GM10847 (cell line): ENCODE measurements at regions not wholly inside any gene's neighbourhood (a gene's known extent, or its start where the extent isn't known, plus 50 kb on each side); places are given as distances from the start of the nearest gene placed in this dataset.

Experiments used
- POLR2A ChIP-seq: IDR thresholded peaks from 2 replicates; pipeline ENCODE4 v1.6.1; 2011; ENCODE audit not compliant: insufficient read length; ENCODE audit errors: extremely low read depth

GRCh38 chr5:56650386-56650785, 165.0 kb upstream of the MAP3K1 start:
- no peak for TF ChIP-seq POLR2A

- no peak for TF ChIP-seq POLR2A
Observed at GRCh38 chr5:56649569-56649968, 165.8 kb upstream of the MAP3K1 start.

GRCh38 chr5:56648460-56649034, 166.8 kb upstream of the MAP3K1 start:
- TF ChIP-seq POLR2A: no peak

GRCh38 chr5:56647099-56647850, 168.1 kb upstream of the MAP3K1 start:
- TF ChIP-seq POLR2A: no peak

DNA sequence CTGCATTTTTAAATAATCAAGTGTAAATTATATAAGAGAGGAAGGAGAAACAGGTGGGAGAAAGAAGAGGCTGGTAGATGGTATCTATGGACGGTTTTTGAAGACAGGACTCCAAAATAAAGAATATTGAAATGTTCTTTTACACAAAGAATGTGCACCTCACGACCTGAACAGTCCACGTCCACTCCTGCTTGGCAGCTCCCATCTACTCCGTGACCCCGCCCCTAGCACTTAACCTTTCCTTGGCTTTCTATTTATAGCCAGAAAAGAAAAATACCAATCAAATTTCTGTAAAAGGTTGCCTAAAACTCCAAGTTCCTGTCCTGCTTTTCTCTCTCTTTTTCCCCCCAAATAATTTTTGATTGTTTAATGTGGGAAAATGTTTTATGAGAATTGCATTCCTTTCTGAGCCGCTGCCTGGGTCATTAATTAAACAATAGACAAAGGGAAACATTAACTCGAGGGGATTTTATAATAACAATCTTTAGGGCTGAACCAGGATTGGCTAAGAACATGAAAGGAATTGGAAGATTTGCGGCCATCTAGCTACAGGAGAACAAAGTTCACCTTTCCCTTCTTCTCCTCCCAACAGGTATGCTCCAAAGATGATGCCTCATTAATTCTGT, 173.6 kb upstream of the MAP3K1 start:
- no peak for TF ChIP-seq POLR2A

DNA sequence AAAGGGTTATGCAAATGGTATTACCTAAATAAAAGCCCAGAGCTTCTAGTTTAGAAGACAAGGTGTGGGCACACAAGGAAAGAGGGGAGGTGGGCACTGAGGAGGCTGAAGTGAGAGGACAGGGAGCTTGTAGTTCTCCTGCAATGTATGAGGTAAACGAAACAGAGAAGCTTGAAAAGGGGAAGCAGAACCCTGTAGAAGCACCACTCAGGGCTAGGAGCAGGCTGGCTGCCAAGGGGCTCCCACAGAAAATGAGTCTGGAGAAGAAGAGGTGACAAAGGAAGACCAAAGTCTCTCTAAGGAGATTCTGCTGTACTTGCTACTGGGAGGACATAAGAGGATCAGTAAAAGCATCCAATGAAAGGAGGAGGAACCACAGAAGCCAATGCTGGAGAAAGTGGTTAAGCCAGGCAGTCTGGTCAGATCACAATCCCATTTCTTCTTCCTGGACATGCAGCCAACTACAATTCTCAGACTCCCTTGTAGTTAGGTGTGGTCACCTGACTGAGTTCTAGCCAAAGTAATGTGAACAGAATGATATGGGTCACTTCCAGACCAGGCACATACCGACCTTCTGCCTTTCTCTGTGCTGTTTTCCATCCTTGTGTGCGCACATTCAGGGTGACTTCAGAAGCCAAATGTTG, 174.5 kb upstream of the MAP3K1 start:
- TF ChIP-seq POLR2A: no peak

DNA sequence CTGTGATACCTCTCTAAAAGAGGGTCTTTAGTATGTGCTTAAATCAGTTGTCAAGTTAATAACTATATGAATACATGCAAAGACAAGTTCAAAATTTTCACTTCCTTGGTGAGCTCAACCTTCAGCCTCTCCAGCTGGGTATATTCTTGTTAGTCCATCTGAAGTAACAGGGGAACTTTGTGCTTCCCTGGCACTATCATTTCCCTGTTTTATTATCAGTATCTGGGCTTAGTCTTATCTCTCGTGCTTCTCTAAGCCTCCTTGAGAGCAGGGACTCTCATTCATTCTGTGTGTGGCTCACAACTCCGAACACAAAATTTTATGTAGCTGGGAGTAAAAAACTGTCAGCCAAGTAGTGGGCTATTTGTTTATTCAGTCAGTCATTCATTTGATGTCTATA, 175.9 kb upstream of the MAP3K1 start:
- TF ChIP-seq POLR2A: no peak

- TF ChIP-seq POLR2A: no peak
Observed at GRCh38 chr5:56638768-56639238, 176.5 kb upstream of the MAP3K1 start.

DNA sequence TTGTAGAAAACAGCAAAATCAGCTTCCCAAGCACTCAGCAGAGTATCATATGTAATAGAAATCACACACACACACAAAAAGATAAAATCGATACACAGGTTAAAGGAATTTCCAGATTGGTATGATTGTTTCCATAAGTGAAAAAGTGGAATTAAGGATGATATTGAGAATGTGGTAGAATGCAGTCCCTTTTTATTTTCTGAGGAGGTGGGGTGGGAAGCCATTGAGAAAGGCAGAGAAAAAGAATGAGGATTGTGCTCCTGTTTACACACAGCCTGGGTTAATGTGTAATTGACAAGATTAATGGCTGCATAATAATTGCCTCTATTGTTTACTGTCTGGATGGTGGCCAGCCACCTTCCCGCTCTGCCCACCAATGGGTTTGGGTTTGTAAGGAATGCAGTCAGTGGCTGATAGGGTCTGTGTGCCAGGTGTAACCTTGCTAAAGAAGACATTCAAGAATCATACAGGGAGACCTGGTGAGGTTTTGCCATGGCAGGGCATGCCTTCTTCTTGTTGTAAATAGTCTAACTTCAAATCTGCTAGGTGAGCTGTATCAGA, 177.2 kb upstream of the MAP3K1 start:
- TF ChIP-seq POLR2A: no peak

GRCh38 chr5:56637321-56637920, 177.9 kb upstream of the MAP3K1 start:
- no peak for TF ChIP-seq POLR2A

GRCh38 chr5:56633950-56634349, 181.4 kb upstream of the MAP3K1 start:
- no peak for TF ChIP-seq POLR2A

DNA sequence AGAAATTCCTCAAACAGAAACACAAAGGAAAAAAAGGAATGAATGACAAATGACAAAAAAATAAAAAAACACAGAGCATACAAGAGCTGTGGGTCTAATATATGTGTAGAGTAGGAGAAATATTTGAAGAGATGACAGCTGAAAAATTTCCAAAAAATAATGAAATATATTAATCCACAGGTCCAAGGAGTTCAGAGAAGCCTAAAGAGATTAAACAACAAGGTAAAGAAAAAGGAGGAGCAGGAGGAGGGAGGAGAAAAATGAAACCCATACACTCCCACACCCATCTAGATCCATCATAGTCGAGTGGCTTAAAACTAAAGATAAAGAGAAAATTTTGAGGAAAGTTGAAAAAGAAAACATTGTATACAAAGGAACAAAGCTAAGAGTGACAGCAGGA, 182.4 kb upstream of the MAP3K1 start:
- TF ChIP-seq POLR2A: no peak

DNA sequence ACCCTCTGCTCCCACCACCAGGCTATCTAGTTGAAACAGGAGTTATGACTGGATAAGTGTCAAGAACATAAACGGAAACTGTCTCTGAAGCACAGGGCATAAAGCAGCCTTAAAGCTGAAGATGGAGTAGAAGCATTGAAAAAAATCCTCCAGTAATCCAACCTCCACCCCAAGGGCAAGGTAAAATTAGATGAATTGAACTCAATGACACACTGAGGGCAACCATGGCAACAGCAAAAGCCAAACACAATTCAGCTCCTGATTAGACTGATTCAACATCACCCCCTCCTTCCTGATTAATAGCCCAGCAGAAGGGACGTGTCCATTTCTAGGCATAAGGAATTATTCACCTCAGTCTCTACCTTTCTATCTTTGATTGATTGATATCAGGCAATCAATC, 183.2 kb upstream of the MAP3K1 start:
- no peak for TF ChIP-seq POLR2A

DNA sequence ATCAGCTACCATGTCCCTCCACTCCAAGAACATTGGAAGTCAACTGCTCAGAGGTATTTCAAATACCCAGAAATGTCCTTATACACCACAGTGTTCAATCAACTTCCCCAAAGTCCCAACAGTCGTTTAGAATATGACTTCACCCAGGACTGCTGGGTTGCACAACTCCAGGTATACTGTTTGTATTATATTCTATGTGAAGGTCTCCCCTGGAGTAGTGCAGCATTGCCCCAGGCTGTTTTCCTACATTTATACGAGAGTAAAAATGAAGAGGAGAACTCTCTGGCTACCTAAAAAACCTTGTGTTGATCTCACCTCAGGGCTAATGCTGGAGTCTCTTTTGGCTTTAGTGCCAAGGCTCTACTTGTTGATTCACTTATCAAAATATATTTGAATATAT, 183.6 kb upstream of the MAP3K1 start:
- no peak for TF ChIP-seq POLR2A

GRCh38 chr5:56625541-56625940, 189.8 kb upstream of the MAP3K1 start:
- no peak for TF ChIP-seq POLR2A

GRCh38 chr5:56624751-56625150, 190.6 kb upstream of the MAP3K1 start:
- no peak for TF ChIP-seq POLR2A

DNA sequence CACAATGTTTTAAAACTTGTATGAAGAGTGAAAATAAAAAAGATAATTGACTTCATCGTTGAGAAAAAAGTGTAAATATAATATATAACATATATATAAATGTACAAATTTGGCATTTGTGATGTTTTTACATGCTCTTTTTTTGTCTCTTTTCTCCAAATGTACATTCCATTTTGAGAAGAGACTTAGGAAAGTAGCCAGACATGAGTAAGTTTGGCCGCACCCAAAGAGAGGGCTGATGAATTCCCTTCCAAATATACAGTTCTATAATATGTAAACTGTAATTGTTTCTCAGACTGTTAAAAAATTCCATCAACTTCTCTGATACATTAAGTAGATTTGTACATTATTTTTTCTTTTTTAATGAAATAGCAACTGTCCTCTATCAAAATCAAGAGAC, 193.2 kb upstream of the MAP3K1 start:
- no peak for TF ChIP-seq POLR2A
